Mesendoderm (in vitro differentiated cells): ENCODE measurements at regions not wholly inside any gene's neighbourhood (a gene's known extent, or its start where the extent isn't known, plus 50 kb on each side); places are given as distances from the start of the nearest gene placed in this dataset.

Experiments
- DNase-seq: peaks from one replicate; pipeline ENCODE4 v3.0.0; 2013
- H2AK5ac ChIP-seq: 2 replicates; pipeline ENCODE4 v1.6.1; 2013; ENCODE audit warnings: low read length, inconsistent platforms
- H2BK120ac ChIP-seq: 2 replicates; pipeline ENCODE4 v1.6.1; 2013; ENCODE audit warnings: low read depth, mild to moderate bottlenecking, low read length, moderate library complexity, mixed read lengths
- H2BK15ac ChIP-seq: replicated peaks from 2 replicates; pipeline ENCODE4 v1.6.1; 2013; ENCODE audit warnings: low read depth, mild to moderate bottlenecking, moderate library complexity
- H2BK5ac ChIP-seq: 2 replicates; pipeline ENCODE4 v1.6.1; 2013; ENCODE audit warnings: low read length, inconsistent platforms
- H3K18ac ChIP-seq: 2 replicates; pipeline ENCODE4 v1.6.1; 2013; ENCODE audit warnings: mild to moderate bottlenecking, low read length, mixed read lengths
- H3K23ac ChIP-seq: one replicate; pipeline ENCODE4 v1.6.1; 2013; ENCODE audit warnings: low read length
- H3K27ac ChIP-seq: 2 replicates; pipeline ENCODE4 v1.5.1; 2013; ENCODE audit warnings: low read depth, mild to moderate bottlenecking, inconsistent platforms, low read length, moderate library complexity
- H3K27me3 ChIP-seq: 2 replicates; pipeline ENCODE4 v1.6.1; 2013; ENCODE audit warnings: low read length, control low read depth, mild to moderate bottlenecking, inconsistent platforms; ENCODE audit not compliant: insufficient read depth, poor library complexity
- H3K36me3 ChIP-seq: 2 replicates; pipeline ENCODE4 v1.6.1; 2013; ENCODE audit warnings: low read length, inconsistent platforms; ENCODE audit not compliant: control insufficient read depth, insufficient read depth
- H3K4ac ChIP-seq: one replicate; pipeline ENCODE4 v1.6.1; 2013; ENCODE audit warnings: low read depth, mild to moderate bottlenecking, low read length, moderate library complexity
- H3K4me1 ChIP-seq: 2 replicates; pipeline ENCODE4 v1.6.1; 2013; ENCODE audit warnings: low read depth, low read length, inconsistent platforms; ENCODE audit not compliant: control insufficient read depth
- H3K4me2 ChIP-seq: 2 replicates; pipeline ENCODE4 v1.6.1; 2013; ENCODE audit warnings: low read length
- H3K4me3 ChIP-seq: 2 replicates; pipeline ENCODE4 v1.5.1; 2013; ENCODE audit warnings: mild to moderate bottlenecking, low read length
- H3K56ac ChIP-seq: one replicate; pipeline ENCODE4 v1.6.1; 2013; ENCODE audit warnings: low read length
- H3K79me1 ChIP-seq: 2 replicates; pipeline ENCODE4 v1.6.1; 2013; ENCODE audit warnings: low read length, inconsistent platforms
- H3K79me2 ChIP-seq: 2 replicates; pipeline ENCODE4 v1.6.1; 2013; ENCODE audit warnings: mild to moderate bottlenecking, low read length; ENCODE audit not compliant: control insufficient read depth, insufficient read depth
- H3K9ac ChIP-seq: 2 replicates; pipeline ENCODE4 v1.6.1; 2013; ENCODE audit warnings: low read length, inconsistent platforms
- H4K5ac ChIP-seq: one replicate; pipeline ENCODE4 v1.6.1; 2013; ENCODE audit warnings: low read length
- H4K8ac ChIP-seq: one replicate; pipeline ENCODE4 v1.6.1; 2013; ENCODE audit warnings: low read depth, mild to moderate bottlenecking, control low read depth, low read length, moderate library complexity
- WGBS: extraction: QIAGEN DNeasy Blood & Tissue Kit; methylation state at CpG from one replicate; pipeline ENCODE4 v1.1.7; 2013; ENCODE audit warnings: low lambda C conversion rate, missing lambda C conversion rate; ENCODE audit not compliant: insufficient coverage; ENCODE audit errors: extremely low coverage; 5-methylcytosine and 5-hydroxymethylcytosine counted together

DNA sequence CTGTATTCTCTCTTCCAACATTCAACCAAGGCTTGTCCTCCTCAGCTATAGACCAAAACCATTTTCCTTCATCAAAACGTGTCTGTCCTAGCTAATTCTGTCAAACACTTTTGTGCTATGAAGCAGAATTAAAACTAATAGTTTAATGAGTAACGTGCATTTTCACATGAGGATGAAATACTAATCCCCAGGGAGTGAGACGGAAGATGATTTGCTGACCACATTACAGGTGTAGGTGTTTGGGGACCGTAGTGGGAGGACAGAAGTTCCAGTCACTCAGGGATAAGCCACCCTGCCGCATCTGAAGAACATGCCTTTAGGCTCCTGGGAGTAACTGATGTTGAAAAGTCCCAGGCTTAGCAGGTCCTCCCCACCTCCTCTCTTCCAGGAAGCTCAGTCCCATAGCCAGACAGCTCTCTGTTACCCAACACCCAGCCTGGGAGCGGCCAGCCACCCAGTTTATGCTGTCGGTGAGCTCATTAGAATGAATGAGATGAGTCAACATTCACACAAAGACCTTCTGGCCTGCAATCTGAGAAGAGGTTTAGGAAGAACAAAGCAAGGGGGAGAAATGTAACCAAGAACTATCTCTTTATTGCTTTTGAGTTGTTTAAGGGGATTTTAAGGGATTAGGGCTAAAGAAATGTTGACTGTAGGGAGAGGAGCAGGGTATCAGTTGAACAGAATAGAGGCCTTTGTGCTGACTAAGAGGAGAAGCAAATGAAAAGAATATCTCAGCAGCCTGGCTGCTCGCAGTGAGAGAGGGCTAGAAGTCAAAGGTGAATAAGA, 122.5 kb downstream of the FOXI3 start:
- H3K79me1 ChIP-seq, result no peaks in the 10 kb centered on the region
- H4K5ac ChIP-seq, result no peak overlapping the region
- peak overlapping the region; percentile 32 for H3K56ac ChIP-seq
- no peak overlapping the region for H2BK120ac ChIP-seq
- no peaks in the 10 kb centered on the region for H3K36me3 ChIP-seq
- no peak overlapping the region for H3K4ac ChIP-seq
- no peak overlapping the region for H3K9ac ChIP-seq
- H3K4me3 ChIP-seq, result no peak overlapping the region
- H2BK15ac ChIP-seq, result no peak overlapping the region
- no peak overlapping the region for H2BK5ac ChIP-seq
- peaks cover 5% of the 10 kb centered on the region for H3K4me1 ChIP-seq
- H3K27ac ChIP-seq, result peak overlapping the region; percentile 26
- H3K23ac ChIP-seq, result no peak overlapping the region
- H4K8ac ChIP-seq, result no peak overlapping the region
- DNase-seq, result peak; percentile 97
- H3K27me3 ChIP-seq, result no peaks in the 10 kb centered on the region
- no CpG with 5 or more reads among the region's 8 CpGs for WGBS
- H2AK5ac ChIP-seq, result no peak overlapping the region
- peak overlapping the region; percentile 44 for H3K18ac ChIP-seq
- H3K4me2 ChIP-seq, result no peak overlapping the region
- H3K79me2 ChIP-seq, result no peaks in the 10 kb centered on the region

DNA sequence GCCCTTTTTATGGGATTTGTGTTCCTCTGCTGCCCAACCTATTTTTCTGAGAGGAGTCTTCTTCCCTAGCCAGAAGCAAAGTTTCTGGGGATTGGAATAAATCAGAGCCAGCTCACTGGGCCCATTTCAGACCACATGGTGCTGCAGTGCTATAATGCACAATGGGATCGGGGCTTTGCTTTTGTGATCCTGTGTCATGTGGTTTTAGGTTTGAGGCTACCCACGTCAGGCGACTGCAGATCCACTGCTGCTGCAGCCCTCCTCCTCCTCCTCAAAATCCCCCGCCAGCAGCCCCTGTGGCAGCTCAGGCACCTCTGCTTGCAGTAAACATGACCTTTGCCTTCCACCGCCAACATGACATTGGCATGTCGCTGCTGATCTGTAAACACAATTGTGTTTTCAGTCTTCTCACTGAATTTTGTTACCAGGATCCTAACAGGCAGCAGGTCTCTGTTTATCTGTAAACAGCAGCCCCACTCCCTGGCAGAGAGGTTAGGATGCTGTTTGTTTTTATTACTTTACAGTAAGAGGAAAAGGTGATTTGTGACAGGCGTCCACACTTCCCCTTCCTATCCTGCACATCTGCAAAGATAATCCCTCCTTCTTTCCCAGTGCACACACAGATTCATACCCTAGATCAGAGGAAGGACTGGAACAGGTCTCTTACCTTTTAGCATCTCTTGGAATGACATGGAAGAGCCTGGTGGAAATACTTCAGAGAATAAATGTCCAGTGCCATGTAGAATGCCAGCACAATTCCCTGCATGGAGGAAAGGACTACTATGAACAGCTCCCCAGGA, 130.8 kb downstream of the FOXI3 start:
- H2BK5ac ChIP-seq, result no peak overlapping the region
- no peak overlapping the region for H4K8ac ChIP-seq
- H3K9ac ChIP-seq, result no peak overlapping the region
- no peak overlapping the region for H3K27ac ChIP-seq
- whole genome bisulfite sequencing, result no CpG with 5 or more reads among the region's 7 CpGs
- H4K5ac ChIP-seq, result no peak overlapping the region
- no peaks in the 10 kb centered on the region for H3K79me1 ChIP-seq
- H3K4me2 ChIP-seq, result no peak overlapping the region
- H3K56ac ChIP-seq, result peak overlapping the region; percentile 36
- H2BK15ac ChIP-seq, result no peak overlapping the region
- H3K79me2 ChIP-seq, result no peaks in the 10 kb centered on the region
- no peaks in the 10 kb centered on the region for H3K27me3 ChIP-seq
- H3K23ac ChIP-seq, result no peak overlapping the region
- H3K4me3 ChIP-seq, result no peak overlapping the region
- no peaks in the 10 kb centered on the region for H3K4me1 ChIP-seq
- H2BK120ac ChIP-seq, result no peak overlapping the region
- no peak overlapping the region for H3K4ac ChIP-seq
- no peak overlapping the region for H3K18ac ChIP-seq
- H3K36me3 ChIP-seq, result no peaks in the 10 kb centered on the region
- no peak overlapping the region for H2AK5ac ChIP-seq
- peak; percentile 20 for DNase-seq

DNA sequence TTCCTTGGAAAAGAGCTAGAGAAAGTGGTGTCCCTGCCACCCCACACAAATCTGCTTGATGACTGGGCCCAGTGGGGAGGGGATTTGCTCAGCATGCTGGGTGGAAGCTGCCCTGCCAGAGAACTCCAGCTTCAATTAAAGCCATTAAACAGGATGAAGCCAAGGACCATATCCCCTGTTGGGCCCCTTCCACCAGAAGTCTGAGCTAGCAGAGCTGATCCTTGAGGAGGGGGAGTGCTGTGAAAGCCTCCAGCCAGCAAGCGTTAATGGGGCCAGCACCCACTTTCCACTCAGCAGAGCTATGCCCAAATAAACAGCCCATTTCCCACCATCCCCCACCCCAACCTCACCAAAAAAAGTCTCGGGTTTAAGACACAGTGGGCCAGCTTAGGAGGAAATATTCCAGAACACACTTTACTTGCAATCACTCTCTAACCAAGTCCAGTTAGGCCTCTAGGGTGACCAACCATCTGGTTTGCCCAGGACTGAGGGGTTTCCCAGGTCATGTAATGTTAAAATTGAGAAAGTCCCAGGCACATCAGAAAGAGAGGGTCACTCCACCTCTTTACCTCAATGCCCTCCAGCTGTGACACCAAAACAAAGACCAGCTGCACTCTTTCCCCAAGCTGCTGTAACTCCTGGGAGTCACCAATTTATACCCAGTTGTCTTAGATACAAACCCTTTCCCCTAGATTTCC, 132.3 kb downstream of the FOXI3 start:
- Histone ChIP-seq H3K9ac (no peak overlapping the region), H3K4me2 (no peak overlapping the region), H2BK120ac (no peak overlapping the region), H4K5ac (no peak overlapping the region), H3K79me1 (no peaks in the 10 kb centered on the region), H3K56ac (no peak overlapping the region), H3K4ac (no peak overlapping the region), H3K27me3 (no peaks in the 10 kb centered on the region), H3K79me2 (no peaks in the 10 kb centered on the region), H2BK5ac (no peak overlapping the region), H2BK15ac (no peak overlapping the region), H3K4me1 (no peaks in the 10 kb centered on the region), H3K23ac (no peak overlapping the region), H3K27ac (no peak overlapping the region), H3K4me3 (no peak overlapping the region), H3K36me3 (no peaks in the 10 kb centered on the region), H3K18ac (no peak overlapping the region), H2AK5ac (no peak overlapping the region), H4K8ac (no peak overlapping the region)
- no CpG with 5 or more reads among the region's 2 CpGs for WGBS
- DNase-seq, result no peak

DNA sequence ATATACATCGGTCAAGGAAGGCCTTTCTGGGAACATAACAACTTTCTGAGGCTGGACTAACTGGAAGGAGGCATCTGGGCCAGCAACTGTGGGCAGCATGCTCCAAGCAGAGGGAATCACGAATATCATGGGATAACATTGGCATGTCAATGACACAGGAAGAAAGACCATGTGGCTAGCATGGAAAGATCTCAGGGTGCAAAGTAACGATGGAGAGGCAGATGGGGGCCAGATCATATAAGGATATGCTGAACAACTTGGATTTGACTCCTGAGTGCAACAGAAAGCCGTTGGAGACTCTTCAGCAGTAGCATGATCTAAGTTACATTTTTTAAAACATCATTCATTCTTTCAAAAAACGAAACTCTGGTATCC, 133.6 kb downstream of the FOXI3 start:
- Histone ChIP-seq H3K9ac (no peak overlapping the region), H2AK5ac (no peak overlapping the region), H3K79me1 (no peaks in the 10 kb centered on the region), H3K23ac (no peak overlapping the region), H3K4ac (no peak overlapping the region), H2BK120ac (no peak overlapping the region), H3K4me1 (no peaks in the 10 kb centered on the region), H3K27ac (no peak overlapping the region), H4K5ac (no peak overlapping the region), H3K18ac (no peak overlapping the region), H3K79me2 (no peaks in the 10 kb centered on the region), H3K4me3 (no peak overlapping the region), H3K56ac (no peak overlapping the region), H2BK15ac (no peak overlapping the region), H2BK5ac (no peak overlapping the region), H3K4me2 (no peak overlapping the region), H3K27me3 (no peaks in the 10 kb centered on the region), H3K36me3 (no peaks in the 10 kb centered on the region), H4K8ac (no peak overlapping the region)
- no CpG with 5 or more reads among the region's 5 CpGs for WGBS
- DNase-seq, result no peak

DNA sequence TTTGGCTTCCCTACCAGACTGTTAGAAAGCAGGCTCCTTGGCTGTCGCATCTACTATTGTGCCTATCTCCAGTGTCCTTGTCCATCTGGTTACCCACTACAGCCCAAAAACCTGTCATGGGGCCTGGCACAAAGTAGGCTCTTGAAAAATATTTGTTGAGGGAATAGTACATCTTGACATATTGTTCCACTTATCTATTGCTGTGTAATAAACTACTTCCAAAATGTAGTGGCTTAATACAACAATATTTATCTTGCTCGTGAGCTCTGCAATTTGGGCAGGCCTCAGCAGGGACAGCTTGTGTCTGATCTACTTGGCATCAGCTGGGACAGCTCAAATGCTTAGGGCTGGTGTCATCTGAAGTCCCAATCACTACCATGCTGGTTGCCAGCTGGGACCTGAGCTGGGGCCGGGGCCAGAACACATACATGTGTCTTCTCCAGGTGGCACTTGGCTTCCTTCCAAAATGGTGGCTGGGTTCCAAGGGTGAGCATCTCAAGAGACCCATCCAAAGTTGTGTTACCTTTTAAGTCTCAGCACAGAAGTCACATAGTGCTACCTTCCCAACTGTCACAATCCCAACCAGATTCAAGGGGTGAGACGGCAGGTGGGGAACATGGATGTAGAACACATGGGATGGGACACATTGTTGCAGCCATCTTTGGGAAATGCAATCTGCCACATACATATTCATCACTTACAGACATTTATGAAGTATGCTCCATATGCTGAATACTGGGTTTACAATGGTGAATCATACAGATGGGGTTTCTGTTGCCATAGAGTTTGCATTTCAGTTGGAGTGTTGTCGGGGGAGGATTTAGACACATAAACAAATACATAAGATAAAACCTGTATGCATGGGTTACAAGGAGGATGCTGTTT, 134.2 kb downstream of the FOXI3 start:
- Histone ChIP-seq H2BK15ac (no peak overlapping the region), H4K5ac (no peak overlapping the region), H2BK120ac (no peak overlapping the region), H3K9ac (no peak overlapping the region), H3K4me2 (no peak overlapping the region), H3K23ac (no peak overlapping the region), H3K27ac (no peak overlapping the region), H3K18ac (no peak overlapping the region), H3K79me1 (no peaks in the 10 kb centered on the region), H2BK5ac (no peak overlapping the region), H3K4ac (no peak overlapping the region), H3K4me1 (no peaks in the 10 kb centered on the region), H3K79me2 (no peaks in the 10 kb centered on the region), H3K4me3 (no peak overlapping the region), H3K56ac (no peak overlapping the region), H2AK5ac (no peak overlapping the region), H3K36me3 (no peaks in the 10 kb centered on the region), H3K27me3 (no peaks in the 10 kb centered on the region), H4K8ac (no peak overlapping the region)
- no CpG with 5 or more reads among the region's 5 CpGs for WGBS
- DNase-seq, result no peak
